GM20000 (cell line): ENCODE measurements at regions not wholly inside any gene's neighbourhood (a gene's known extent, or its start where the extent isn't known, plus 50 kb on each side); places are given as distances from the start of the nearest gene placed in this dataset.

ENCODE experiments used
- DNase-seq: peaks from one replicate; pipeline ENCODE4 v3.0.0; 2012; ENCODE audit warnings: low spot score
- CTCF ChIP-seq: IDR thresholded peaks from 2 replicates; pipeline ENCODE4 v1.5.1; 2012; ENCODE audit warnings: mild to moderate bottlenecking, control low read depth; ENCODE audit errors: extremely low read depth, missing control alignments

GRCh38 chr1:83735526-83735925 is 263.4 kb downstream of the TTLL7 start:
- DNase-seq: no peak
- TF ChIP-seq CTCF: no peak

- no peak for DNase-seq
- TF ChIP-seq CTCF: no peak
Observed at GRCh38 chr1:83734420-83734819, 264.5 kb downstream of the TTLL7 start.

GRCh38 chr1:83725735-83726360 is 273.1 kb downstream of the TTLL7 start:
- no peak for TF ChIP-seq CTCF
- no peak for DNase-seq

GRCh38 chr1:83718338-83718737 is 280.6 kb downstream of the TTLL7 start:
- TF ChIP-seq CTCF: no peak
- no peak for DNase-seq

- TF ChIP-seq CTCF: no peak
- DNase-seq: no peak
Observed at GRCh38 chr1:83717785-83718184, 281.1 kb downstream of the TTLL7 start.

GRCh38 chr1:83716641-83717040 is 282.3 kb downstream of the TTLL7 start:
- DNase-seq: no peak
- TF ChIP-seq CTCF: no peak

- DNase-seq: no peak
- no peak for TF ChIP-seq CTCF
Observed at GRCh38 chr1:83715550-83715949, 283.4 kb downstream of the TTLL7 start.
